ENCODE measurements at regions not wholly inside any gene's neighbourhood (a gene's known extent, or its start where the extent isn't known, plus 50 kb on each side); places are given as distances from the start of the nearest gene placed in this dataset.

DNA sequence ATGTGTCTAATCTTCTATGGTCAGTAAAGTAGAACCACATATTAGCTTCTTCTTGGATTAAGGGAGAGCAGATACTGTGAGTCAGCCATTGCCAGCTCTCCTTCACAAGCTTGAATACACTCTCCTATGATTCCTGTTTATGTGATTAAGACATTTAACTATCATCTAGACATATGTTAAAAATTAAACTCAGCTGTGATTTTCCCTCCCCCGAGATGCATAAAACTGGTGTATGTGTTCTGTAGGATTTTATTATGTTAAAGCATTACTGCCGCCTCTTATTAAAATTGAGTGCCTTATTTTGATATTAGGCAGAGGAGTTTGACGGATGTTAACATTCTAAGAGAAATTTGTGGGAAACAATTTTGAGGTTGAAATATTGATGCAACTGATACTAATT, 114.6 kb downstream of the ACTBL2 start:
- Histone ChIP-seq H3K9ac (ENCODE audit: extremely low read depth, low read length, poor library complexity, severe bottlenecking) (no peak overlapping the region), H3K36me3 (ENCODE audit: control insufficient read depth, insufficient read depth, low read length) (no peaks in the 10 kb centered on the region), H3K9me3 (ENCODE audit: control insufficient read depth, low read length) (no peaks in the 10 kb centered on the region), H3K4me1 (ENCODE audit: control insufficient read depth, insufficient read depth, low read length) (no peaks in the 10 kb centered on the region), H3K27me3 (ENCODE audit: control insufficient read depth, insufficient read depth, low read length, poor library complexity, severe bottlenecking) (no peaks in the 10 kb centered on the region), H3K27ac (ENCODE audit: low read depth, low read length) (no peak overlapping the region), H3K4me3 (ENCODE audit: low read length) (no peak overlapping the region)
- no peak for DNase-seq
- H3K27ac Mint-ChIP-seq: no peak overlapping the region
- TF ChIP-seq, protein P1, sequence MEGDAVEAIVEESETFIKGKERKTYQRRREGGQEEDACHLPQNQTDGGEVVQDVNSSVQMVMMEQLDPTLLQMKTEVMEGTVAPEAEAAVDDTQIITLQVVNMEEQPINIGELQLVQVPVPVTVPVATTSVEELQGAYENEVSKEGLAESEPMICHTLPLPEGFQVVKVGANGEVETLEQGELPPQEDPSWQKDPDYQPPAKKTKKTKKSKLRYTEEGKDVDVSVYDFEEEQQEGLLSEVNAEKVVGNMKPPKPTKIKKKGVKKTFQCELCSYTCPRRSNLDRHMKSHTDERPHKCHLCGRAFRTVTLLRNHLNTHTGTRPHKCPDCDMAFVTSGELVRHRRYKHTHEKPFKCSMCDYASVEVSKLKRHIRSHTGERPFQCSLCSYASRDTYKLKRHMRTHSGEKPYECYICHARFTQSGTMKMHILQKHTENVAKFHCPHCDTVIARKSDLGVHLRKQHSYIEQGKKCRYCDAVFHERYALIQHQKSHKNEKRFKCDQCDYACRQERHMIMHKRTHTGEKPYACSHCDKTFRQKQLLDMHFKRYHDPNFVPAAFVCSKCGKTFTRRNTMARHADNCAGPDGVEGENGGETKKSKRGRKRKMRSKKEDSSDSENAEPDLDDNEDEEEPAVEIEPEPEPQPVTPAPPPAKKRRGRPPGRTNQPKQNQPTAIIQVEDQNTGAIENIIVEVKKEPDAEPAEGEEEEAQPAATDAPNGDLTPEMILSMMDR (conservative IDR thresholded peaks at IDR 0.05): no peak
- H3K36me3 Mint-ChIP-seq (ENCODE audit: low read depth): no peaks in the 10 kb centered on the region
- H3K4me1 Mint-ChIP-seq: no peaks in the 10 kb centered on the region
- no peaks in the 10 kb centered on the region for H3K9me3 Mint-ChIP-seq
- 92 to 100% methylated on average over 1 to 3 of the region's 3 CpGs for WGBS, 2 experiments (ENCODE audit: insufficient coverage in 1 of 2, insufficient read length in 1 of 2)
- no peaks in the 10 kb centered on the region for H3K27me3 Mint-ChIP-seq (ENCODE audit: insufficient read depth)
- no peak overlapping the region for H3K4me3 Mint-ChIP-seq

DNA sequence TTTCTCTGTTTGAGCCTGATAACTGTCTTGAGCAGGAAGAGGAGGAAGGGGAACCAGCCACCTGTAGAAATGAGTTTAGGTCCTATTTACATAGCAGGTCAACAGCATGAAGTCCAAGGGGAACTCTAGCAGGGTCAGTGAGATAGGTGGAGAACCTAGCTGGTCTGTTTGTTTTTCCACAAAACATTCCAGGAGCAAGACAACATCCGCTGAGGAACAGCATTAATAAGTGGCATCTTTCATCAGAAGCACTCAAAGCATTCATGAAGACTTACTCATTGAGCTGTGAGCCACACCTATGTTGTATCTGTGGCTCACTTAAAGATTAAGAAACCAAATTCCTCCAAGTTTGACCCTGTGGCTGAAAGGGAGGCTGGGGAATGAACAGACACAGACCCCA, 115.9 kb downstream of the ACTBL2 start:
- Histone ChIP-seq H3K4me3 (ENCODE audit: low read length) (no peak overlapping the region), H3K27me3 (ENCODE audit: control insufficient read depth, insufficient read depth, low read length, poor library complexity, severe bottlenecking) (no peaks in the 10 kb centered on the region), H3K9ac (ENCODE audit: extremely low read depth, low read length, poor library complexity, severe bottlenecking) (no peak overlapping the region), H3K27ac (ENCODE audit: low read depth, low read length) (no peak overlapping the region), H3K36me3 (ENCODE audit: control insufficient read depth, insufficient read depth, low read length) (no peaks in the 10 kb centered on the region), H3K9me3 (ENCODE audit: control insufficient read depth, low read length) (no peaks in the 10 kb centered on the region), H3K4me1 (ENCODE audit: control insufficient read depth, insufficient read depth, low read length) (no peaks in the 10 kb centered on the region)
- H3K4me3 Mint-ChIP-seq: no peak overlapping the region
- no peaks in the 10 kb centered on the region for H3K36me3 Mint-ChIP-seq (ENCODE audit: low read depth)
- WGBS, 2 experiments (ENCODE audit: insufficient coverage in 1 of 2, insufficient read length in 1 of 2): 80 to 98% methylated on average over 1 of the region's 1 CpG
- H3K27ac Mint-ChIP-seq: no peak overlapping the region
- no peaks in the 10 kb centered on the region for H3K4me1 Mint-ChIP-seq
- TF ChIP-seq, protein P1 (conservative IDR thresholded peaks at IDR 0.05): no peak
- no peaks in the 10 kb centered on the region for H3K27me3 Mint-ChIP-seq (ENCODE audit: insufficient read depth)
- DNase-seq: no peak
- H3K9me3 Mint-ChIP-seq: no peaks in the 10 kb centered on the region

DNA sequence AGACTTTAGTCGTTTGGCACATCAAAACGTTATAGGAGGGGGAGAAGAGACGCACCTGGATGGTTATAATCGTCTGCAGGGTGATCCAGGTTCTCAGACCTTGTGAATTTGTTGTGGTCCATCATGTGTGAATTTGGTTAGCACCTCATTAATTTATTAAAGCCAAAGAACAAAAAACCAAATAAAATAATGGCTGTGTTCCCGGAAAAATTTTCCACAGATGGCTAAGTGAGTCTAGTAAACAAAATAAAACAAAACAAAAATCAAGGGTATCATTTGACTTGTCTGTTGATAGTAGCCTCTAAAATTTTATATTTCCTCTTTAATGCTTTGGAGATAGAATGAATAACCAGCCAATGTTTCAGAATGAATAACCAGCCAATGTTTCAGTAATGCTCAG, 119.7 kb downstream of the ACTBL2 start:
- no peaks in the 10 kb centered on the region for H3K36me3 Mint-ChIP-seq (ENCODE audit: low read depth)
- WGBS, 2 experiments (ENCODE audit: insufficient coverage in 1 of 2, insufficient read length in 1 of 2): 83 to 100% methylated on average over 3 to 5 of the region's 5 CpGs
- H3K9me3 Mint-ChIP-seq: no peaks in the 10 kb centered on the region

More for the DNA sequence above, 119.7 kb downstream of the ACTBL2 start:
- H3K27ac Mint-ChIP-seq: no peak overlapping the region
- Histone ChIP-seq H3K9ac (ENCODE audit: extremely low read depth, low read length, poor library complexity, severe bottlenecking) (no peak overlapping the region), H3K27ac (ENCODE audit: low read depth, low read length) (no peak overlapping the region), H3K4me1 (ENCODE audit: control insufficient read depth, insufficient read depth, low read length) (no peaks in the 10 kb centered on the region), H3K36me3 (ENCODE audit: control insufficient read depth, insufficient read depth, low read length) (no peaks in the 10 kb centered on the region), H3K27me3 (ENCODE audit: control insufficient read depth, insufficient read depth, low read length, poor library complexity, severe bottlenecking) (no peaks in the 10 kb centered on the region), H3K4me3 (ENCODE audit: low read length) (no peak overlapping the region), H3K9me3 (ENCODE audit: control insufficient read depth, low read length) (no peaks in the 10 kb centered on the region)
- H3K4me3 Mint-ChIP-seq: no peak overlapping the region
- TF ChIP-seq, protein P1 (conservative IDR thresholded peaks at IDR 0.05): no peak
- H3K4me1 Mint-ChIP-seq: no peaks in the 10 kb centered on the region
- no peaks in the 10 kb centered on the region for H3K27me3 Mint-ChIP-seq (ENCODE audit: insufficient read depth)
- no peak for DNase-seq
